ENCODE measurements at regions not wholly inside any gene's neighbourhood (a gene's known extent, or its start where the extent isn't known, plus 50 kb on each side); places are given as distances from the start of the nearest gene placed in this dataset.

- no peak for TF ChIP-seq CTCF (IDR thresholded peaks at IDR 0.05 in 8 of 11, conservative IDR thresholded peaks at IDR 0.05 in 3 of 11)
- TF ChIP-seq POLR2AphosphoS5 (IDR thresholded peaks at IDR 0.05) = no peak
- TF ChIP-seq POLR2A (IDR thresholded peaks at IDR 0.05) = no peak
Measured at GRCh38 chr6:8889514-8889913, 454.2 kb upstream of the SLC35B3 start.

All from spleen (tissue), 7 donors.